Endodermal cell (in vitro differentiated cells): ENCODE measurements at regions not wholly inside any gene's neighbourhood (a gene's known extent, or its start where the extent isn't known, plus 50 kb on each side); places are given as distances from the start of the nearest gene placed in this dataset.

Experiments used
- DNase-seq: peaks from one replicate; pipeline ENCODE4 v3.0.0-alpha.2; 2017
- H3K27ac ChIP-seq: 2 replicates; pipeline ENCODE4 v1.5.1; 2013; ENCODE audit warnings: mild to moderate bottlenecking, low read depth, low read length, moderate library complexity
- H3K27me3 ChIP-seq: 2 replicates; pipeline ENCODE4 v1.6.1; 2013; ENCODE audit warnings: mild to moderate bottlenecking, low read length, moderate library complexity; ENCODE audit not compliant: insufficient read depth, control insufficient read depth, poor library complexity, severe bottlenecking
- H3K36me3 ChIP-seq: 2 replicates; pipeline ENCODE4 v1.7.0; 2013; ENCODE audit warnings: mild to moderate bottlenecking, low read length, moderate library complexity; ENCODE audit not compliant: control insufficient read depth, insufficient read depth
- H3K4me1 ChIP-seq: one replicate; pipeline ENCODE4 v1.7.0; 2013; ENCODE audit warnings: low read length; ENCODE audit not compliant: control insufficient read depth, insufficient read depth
- H3K4me3 ChIP-seq: 2 replicates; pipeline ENCODE4 v1.5.1; 2013; ENCODE audit warnings: mild to moderate bottlenecking, low read length, moderate library complexity
- H3K9ac ChIP-seq: 2 replicates; pipeline ENCODE4 v1.6.1; 2013; ENCODE audit warnings: mild to moderate bottlenecking, low read length, moderate library complexity; ENCODE audit not compliant: poor library complexity, severe bottlenecking; ENCODE audit errors: extremely low read depth
- H3K9me3 ChIP-seq: 2 replicates; pipeline ENCODE4 v1.6.1; 2013; ENCODE audit warnings: mild to moderate bottlenecking, low read length, moderate library complexity; ENCODE audit not compliant: control insufficient read depth
- H3K27ac Mint-ChIP-seq: 2 replicates; pipeline ENCODE4 v1.8.0; 2020; ENCODE audit warnings: mixed read lengths
- H3K27me3 Mint-ChIP-seq: 2 replicates; pipeline ENCODE4 v1.8.0; 2021; ENCODE audit warnings: mild to moderate bottlenecking, mixed read lengths; ENCODE audit not compliant: insufficient read depth
- H3K36me3 Mint-ChIP-seq: 2 replicates; pipeline ENCODE4 v1.8.0; 2020; ENCODE audit warnings: low read depth, mixed read lengths
- H3K4me1 Mint-ChIP-seq: 2 replicates; pipeline ENCODE4 v1.8.0; 2020; ENCODE audit warnings: mixed read lengths
- H3K4me3 Mint-ChIP-seq: 2 replicates; pipeline ENCODE4 v1.8.0; 2020; ENCODE audit warnings: mild to moderate bottlenecking, moderate library complexity, mixed read lengths
- H3K9me3 Mint-ChIP-seq: 2 replicates; pipeline ENCODE4 v1.8.0; 2020; ENCODE audit warnings: mild to moderate bottlenecking, mixed read lengths
- CTCF ChIP-seq: fragments of 200-600 bp; sonication (generic); conservative IDR thresholded peaks from 2 replicates; pipeline ENCODE4 v1.5.0; 2021; ENCODE audit warnings: antibody characterized with exemption, mild to moderate bottlenecking
- WGBS, 2 experiments: methylation state at CpG; one replicate each; pipeline versions ENCODE4 v1.1.5 to v1.1.7; 2013; ENCODE audit warnings: missing lambda C conversion rate in 2 of 2, mixed read lengths in 1 of 2; ENCODE audit not compliant: insufficient coverage in 1 of 2, insufficient read length in 1 of 2; 5-methylcytosine and 5-hydroxymethylcytosine counted together

GRCh38 chr16:63365649-63366304, 1329.5 kb upstream of the CDH8 start:
- Histone ChIP-seq H3K36me3 (no peaks in the 10 kb centered on the region), H3K9ac (no peak overlapping the region), H3K9me3 (no peaks in the 10 kb centered on the region), H3K27me3 (no peaks in the 10 kb centered on the region), H3K4me1 (no peaks in the 10 kb centered on the region), H3K4me3 (no peak overlapping the region), H3K27ac (no peak overlapping the region)
- peaks cover 4% of the 10 kb centered on the region for H3K9me3 Mint-ChIP-seq
- H3K4me1 Mint-ChIP-seq: peaks cover 8% of the 10 kb centered on the region
- H3K4me3 Mint-ChIP-seq: no peak overlapping the region
- no peaks in the 10 kb centered on the region for H3K27me3 Mint-ChIP-seq
- 80 to 91% methylated on average over 1 to 3 of the region's 4 CpGs for WGBS, 2 experiments
- no peak for DNase-seq
- H3K36me3 Mint-ChIP-seq: peaks cover 2% of the 10 kb centered on the region
- H3K27ac Mint-ChIP-seq: no peak overlapping the region
- no peak for TF ChIP-seq CTCF

GRCh38 chr16:63363738-63364137, 1327.5 kb upstream of the CDH8 start:
- Mint-ChIP-seq H3K27me3 (no peaks in the 10 kb centered on the region), H3K27ac (no peak overlapping the region), H3K9me3 (no peaks in the 10 kb centered on the region), H3K4me1 (peaks cover 5% of the 10 kb centered on the region), H3K4me3 (no peak overlapping the region), H3K36me3 (no peaks in the 10 kb centered on the region)
- no peak for DNase-seq
- Histone ChIP-seq H3K9ac (no peak overlapping the region), H3K4me3 (no peak overlapping the region), H3K27me3 (no peaks in the 10 kb centered on the region), H3K4me1 (no peaks in the 10 kb centered on the region), H3K36me3 (no peaks in the 10 kb centered on the region), H3K27ac (no peak overlapping the region), H3K9me3 (no peaks in the 10 kb centered on the region)
- no peak for TF ChIP-seq CTCF
- WGBS, 2 experiments: 82 to 95% methylated on average over 3 to 4 of the region's 4 CpGs

- TF ChIP-seq CTCF: peak; percentile 92
- Histone ChIP-seq H3K4me3 (no peak overlapping the region), H3K36me3 (no peaks in the 10 kb centered on the region), H3K9me3 (no peaks in the 10 kb centered on the region), H3K9ac (no peak overlapping the region), H3K27me3 (no peaks in the 10 kb centered on the region), H3K4me1 (no peaks in the 10 kb centered on the region), H3K27ac (no peak overlapping the region)
- Mint-ChIP-seq H3K4me3 (no peak overlapping the region), H3K36me3 (no peaks in the 10 kb centered on the region), H3K4me1 (peaks cover 5% of the 10 kb centered on the region), H3K9me3 (no peaks in the 10 kb centered on the region), H3K27ac (no peak overlapping the region), H3K27me3 (no peaks in the 10 kb centered on the region)
- peak; percentile 52 for DNase-seq
- 0% methylated on average over 1 of the region's 1 CpG; no CpG with 5 or more reads in 1 of the 2 experiments for WGBS, 2 experiments
Observed at GRCh38 chr16:63361032-63361624, 1324.9 kb upstream of the CDH8 start.
